ENCODE measurements at regions not wholly inside any gene's neighbourhood (a gene's known extent, or its start where the extent isn't known, plus 50 kb on each side); places are given as distances from the start of the nearest gene placed in this dataset.

GRCh38 chr2:217429981-217430500 lies 570.2 kb upstream of the TNP1 start:
- TF ChIP-seq CTCF (IDR thresholded peaks at IDR 0.05) (no peak), POLR2A (IDR thresholded peaks at IDR 0.05) (no peak)

Data from body of pancreas (tissue), 4 donors.